WERI-Rb-1 (cell line): ENCODE measurements at regions not wholly inside any gene's neighbourhood (a gene's known extent, or its start where the extent isn't known, plus 50 kb on each side); places are given as distances from the start of the nearest gene placed in this dataset.

Experiments
- DNase-seq: peaks from one replicate; pipeline ENCODE4 v3.0.0-alpha.2; 2020
- H3K27ac ChIP-seq: fragments of 250-450 bp; sonication (Bioruptor Pico); 2 replicates; pipeline ENCODE4 v1.5.1; 2020; ENCODE audit warnings: mild to moderate bottlenecking, moderate library complexity
- H3K27me3 ChIP-seq: fragments of 250-450 bp; sonication (Bioruptor Pico); 2 replicates; pipeline ENCODE4 v1.5.1; 2021; ENCODE audit warnings: mild to moderate bottlenecking, low read depth, moderate library complexity; ENCODE audit not compliant: insufficient read depth, severe bottlenecking
- H3K36me3 ChIP-seq: fragments of 250-450 bp; sonication (Bioruptor Pico); 2 replicates; pipeline ENCODE4 v1.5.1; 2020; ENCODE audit warnings: mild to moderate bottlenecking, moderate library complexity
- H3K4me3 ChIP-seq: 2 replicates; pipeline ENCODE4 v1.5.1; 2011; ENCODE audit warnings: low read depth, mild to moderate bottlenecking, control low read depth, low read length
- H3K9me3 ChIP-seq: fragments of 250-450 bp; sonication (Bioruptor Pico); 2 replicates; pipeline ENCODE4 v1.5.1; 2021; ENCODE audit warnings: mild to moderate bottlenecking, moderate library complexity; ENCODE audit not compliant: severe bottlenecking
- TF ChIP-seq, protein P1 (sequence below): IDR thresholded peaks from 2 replicates; pipeline ENCODE4 v1.5.1; 2011; ENCODE audit warnings: low read depth, mild to moderate bottlenecking, control low read depth, inconsistent platforms, low read length

DNA sequence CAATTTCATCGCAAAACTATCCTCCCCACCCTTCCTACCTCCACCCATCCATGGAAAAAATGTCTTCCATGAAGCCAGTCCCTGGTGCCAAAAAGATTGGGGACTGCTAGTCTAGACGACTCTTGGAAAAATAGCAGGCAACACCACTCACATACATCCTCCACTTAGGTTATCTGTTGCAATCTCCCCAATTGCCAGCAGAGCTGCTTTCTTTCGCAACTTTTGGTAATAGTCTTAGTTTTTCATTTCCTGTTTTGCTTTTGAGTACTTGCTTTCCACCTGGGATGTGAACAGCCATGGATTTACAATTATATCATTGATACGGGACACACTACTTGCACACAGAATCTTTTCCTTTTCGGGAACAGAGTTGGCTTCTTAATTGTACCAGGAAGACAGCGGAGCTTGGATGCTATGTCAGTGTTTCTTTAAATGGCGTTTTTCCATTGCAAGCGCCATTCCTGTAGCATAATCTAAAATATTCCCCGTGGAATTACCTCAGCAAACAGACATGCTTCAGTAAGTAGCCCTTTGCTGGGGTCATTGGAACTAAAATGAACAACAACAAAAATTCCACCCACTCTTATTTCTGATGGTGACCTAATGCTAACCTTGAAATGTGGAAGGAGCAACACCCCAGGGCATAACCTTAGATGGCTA is 183.3 kb upstream of the ADGRL2 start:
- H3K27ac ChIP-seq, result no peak overlapping the region
- DNase-seq, result no peak
- H3K9me3 ChIP-seq, result no peaks in the 10 kb centered on the region
- no peaks in the 10 kb centered on the region for H3K27me3 ChIP-seq
- no peak overlapping the region for H3K4me3 ChIP-seq
- TF ChIP-seq, protein P1, sequence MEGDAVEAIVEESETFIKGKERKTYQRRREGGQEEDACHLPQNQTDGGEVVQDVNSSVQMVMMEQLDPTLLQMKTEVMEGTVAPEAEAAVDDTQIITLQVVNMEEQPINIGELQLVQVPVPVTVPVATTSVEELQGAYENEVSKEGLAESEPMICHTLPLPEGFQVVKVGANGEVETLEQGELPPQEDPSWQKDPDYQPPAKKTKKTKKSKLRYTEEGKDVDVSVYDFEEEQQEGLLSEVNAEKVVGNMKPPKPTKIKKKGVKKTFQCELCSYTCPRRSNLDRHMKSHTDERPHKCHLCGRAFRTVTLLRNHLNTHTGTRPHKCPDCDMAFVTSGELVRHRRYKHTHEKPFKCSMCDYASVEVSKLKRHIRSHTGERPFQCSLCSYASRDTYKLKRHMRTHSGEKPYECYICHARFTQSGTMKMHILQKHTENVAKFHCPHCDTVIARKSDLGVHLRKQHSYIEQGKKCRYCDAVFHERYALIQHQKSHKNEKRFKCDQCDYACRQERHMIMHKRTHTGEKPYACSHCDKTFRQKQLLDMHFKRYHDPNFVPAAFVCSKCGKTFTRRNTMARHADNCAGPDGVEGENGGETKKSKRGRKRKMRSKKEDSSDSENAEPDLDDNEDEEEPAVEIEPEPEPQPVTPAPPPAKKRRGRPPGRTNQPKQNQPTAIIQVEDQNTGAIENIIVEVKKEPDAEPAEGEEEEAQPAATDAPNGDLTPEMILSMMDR, result no peak
- no peaks in the 10 kb centered on the region for H3K36me3 ChIP-seq

DNA sequence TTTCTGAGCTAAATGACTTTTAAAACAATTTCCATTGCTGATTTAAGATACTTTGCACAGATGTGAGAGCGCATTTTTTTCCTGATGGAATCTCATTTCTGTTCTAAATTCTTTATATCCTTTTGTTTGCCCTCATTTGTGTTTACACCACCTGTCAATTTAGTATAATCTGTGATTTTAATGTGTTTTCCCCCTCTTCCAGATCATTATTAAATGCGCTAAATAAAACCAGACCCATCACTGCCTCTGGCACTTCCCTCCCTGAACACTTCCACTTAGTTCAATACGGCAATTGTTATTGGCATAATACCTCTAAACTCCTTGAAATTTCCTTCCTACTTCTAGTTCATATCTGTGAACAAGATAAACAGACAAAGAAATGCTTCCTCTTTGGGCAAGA is 186.9 kb upstream of the ADGRL2 start:
- H3K36me3 ChIP-seq, result no peaks in the 10 kb centered on the region
- TF ChIP-seq, protein P1, result no peak
- H3K27ac ChIP-seq, result no peak overlapping the region
- H3K27me3 ChIP-seq, result no peaks in the 10 kb centered on the region
- peaks cover 2% of the 10 kb centered on the region for H3K9me3 ChIP-seq
- H3K4me3 ChIP-seq, result no peak overlapping the region
- no peak for DNase-seq

DNA sequence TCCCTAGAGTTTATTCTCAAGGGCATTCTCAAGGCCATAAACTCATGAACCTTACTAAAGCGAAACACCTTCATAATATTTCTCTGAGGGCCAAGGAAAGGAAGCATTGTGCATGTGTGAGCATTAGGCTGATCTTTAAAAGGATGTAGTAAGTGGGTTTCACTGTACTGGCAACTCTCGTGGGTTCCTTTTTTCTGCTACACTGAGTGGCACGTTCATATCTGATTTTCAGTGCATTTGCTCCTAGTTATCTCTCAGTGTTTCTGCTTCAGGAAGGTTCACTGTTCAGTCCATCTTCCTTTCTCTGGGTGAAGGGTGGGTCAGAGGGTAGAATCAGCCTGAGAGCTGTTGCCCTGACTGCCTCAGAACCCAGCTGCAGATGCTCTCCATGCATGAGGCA is 192.8 kb upstream of the ADGRL2 start:
- no peaks in the 10 kb centered on the region for H3K36me3 ChIP-seq
- TF ChIP-seq, protein P1, result no peak
- H3K4me3 ChIP-seq, result no peak overlapping the region
- H3K27me3 ChIP-seq, result no peaks in the 10 kb centered on the region
- H3K27ac ChIP-seq, result no peak overlapping the region
- no peak for DNase-seq
- H3K9me3 ChIP-seq, result peaks cover 2% of the 10 kb centered on the region

DNA sequence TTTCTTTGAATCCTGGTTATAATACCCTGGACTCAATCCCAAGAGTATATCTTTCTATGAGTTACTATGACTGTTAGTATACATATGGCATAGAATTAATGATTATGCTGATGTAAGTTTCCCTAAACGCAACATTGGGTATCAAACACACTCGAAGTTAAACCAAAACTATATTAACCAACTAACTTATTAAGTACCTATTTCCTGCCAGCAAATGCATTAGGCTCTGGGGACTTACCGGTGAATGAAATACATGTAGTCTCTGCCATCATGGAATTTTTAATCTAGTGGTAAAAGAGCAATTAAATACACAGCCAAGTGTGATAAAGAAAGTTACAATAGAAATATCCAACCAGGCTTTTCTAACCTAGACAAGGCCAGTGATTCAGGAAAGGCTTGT is 193.6 kb upstream of the ADGRL2 start:
- Histone ChIP-seq H3K27me3 (no peaks in the 10 kb centered on the region), H3K36me3 (no peaks in the 10 kb centered on the region), H3K9me3 (peaks cover 2% of the 10 kb centered on the region), H3K27ac (no peak overlapping the region), H3K4me3 (no peak overlapping the region)
- TF ChIP-seq, protein P1, result no peak
- no peak for DNase-seq

DNA sequence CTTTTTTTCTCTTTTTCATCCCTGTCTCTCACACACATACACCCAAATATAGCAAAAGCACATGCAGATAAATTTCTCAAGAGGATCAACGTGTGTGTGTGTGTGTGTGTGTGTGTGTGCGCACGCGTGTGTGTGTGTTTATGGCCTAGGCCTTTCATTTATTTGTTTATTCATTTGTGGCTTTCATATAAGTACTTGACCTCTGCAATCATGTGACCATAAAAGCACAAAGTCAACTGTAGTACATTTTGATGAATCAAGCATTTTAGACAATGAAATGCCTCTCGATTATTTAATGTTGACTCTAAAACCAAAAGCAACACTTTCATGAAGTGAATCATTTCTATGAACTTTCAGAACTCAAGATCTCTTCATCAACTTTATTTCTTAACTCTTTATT is 194.1 kb upstream of the ADGRL2 start:
- DNase-seq, result no peak
- Histone ChIP-seq H3K9me3 (peaks cover 2% of the 10 kb centered on the region), H3K4me3 (no peak overlapping the region), H3K36me3 (no peaks in the 10 kb centered on the region), H3K27me3 (no peaks in the 10 kb centered on the region), H3K27ac (no peak overlapping the region)
- TF ChIP-seq, protein P1, result no peak

DNA sequence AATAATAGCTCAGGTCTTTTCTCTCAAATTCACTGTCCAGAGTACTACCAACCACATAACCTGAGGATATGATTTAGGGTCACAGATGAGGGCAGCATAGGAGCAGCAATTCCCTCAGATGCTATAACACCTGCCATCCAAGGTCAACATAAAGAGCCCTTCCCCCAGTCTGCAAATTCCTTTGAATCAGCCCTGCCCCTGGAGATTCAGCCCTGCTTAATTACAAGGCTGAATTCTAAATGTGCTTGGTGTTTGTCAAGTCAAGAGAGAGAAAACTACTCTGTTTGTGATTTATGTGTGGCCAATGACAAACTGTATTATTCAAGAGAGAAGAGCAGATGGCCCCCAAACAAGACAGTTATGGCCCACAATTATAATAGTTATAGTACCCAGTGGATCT is 195.7 kb upstream of the ADGRL2 start:
- no peaks in the 10 kb centered on the region for H3K27me3 ChIP-seq
- H3K9me3 ChIP-seq, result no peaks in the 10 kb centered on the region
- no peak overlapping the region for H3K27ac ChIP-seq
- H3K4me3 ChIP-seq, result no peak overlapping the region
- DNase-seq, result no peak
- H3K36me3 ChIP-seq, result no peaks in the 10 kb centered on the region
- TF ChIP-seq, protein P1, result no peak
